ENCODE measurements at regions not wholly inside any gene's neighbourhood (a gene's known extent, or its start where the extent isn't known, plus 50 kb on each side); places are given as distances from the start of the nearest gene placed in this dataset.

- peak; percentile 14 for DNase-seq (ENCODE audit: low spot score)
Measured at GRCh38 chr12:96132819-96133218, 61.4 kb upstream of the ELK3 start.

GRCh38 chr12:96134200-96134599, 60.0 kb upstream of the ELK3 start:
- DNase-seq (ENCODE audit: low spot score) = no peak

GRCh38 chr12:96136161-96136560, 58.0 kb upstream of the ELK3 start:
- DNase-seq (ENCODE audit: low spot score) = no peak

- no peak for DNase-seq (ENCODE audit: low spot score)
Measured at GRCh38 chr12:96136725-96137378, 57.3 kb upstream of the ELK3 start.

GRCh38 chr12:96140174-96140573, 54.0 kb upstream of the ELK3 start:
- DNase-seq (ENCODE audit: low spot score) = no peak

- DNase-seq (ENCODE audit: low spot score) = no peak
Measured at GRCh38 chr12:96141216-96141912, 52.8 kb upstream of the ELK3 start.

- DNase-seq (ENCODE audit: low spot score) = no peak
Measured at GRCh38 chr12:96143392-96143791, 50.8 kb upstream of the ELK3 start.

GRCh38 chr12:96143827-96144565, 50.2 kb upstream of the ELK3 start:
- DNase-seq (ENCODE audit: low spot score) = no peak
